Subcutaneous abdominal adipose tissue (tissue), 5 donors: ENCODE measurements at regions not wholly inside any gene's neighbourhood (a gene's known extent, or its start where the extent isn't known, plus 50 kb on each side); places are given as distances from the start of the nearest gene placed in this dataset.
"Not testable (repeated sequence)": the region's sequence is repeated elsewhere in the genome, so short reads cannot be mapped to it uniquely, and the experiment has no call there.

Experiments
- H3K27ac ChIP-seq: one replicate; pipeline ENCODE4 v1.7.0; 2013; ENCODE audit warnings: low read depth, mild to moderate bottlenecking, inconsistent platforms, low read length, moderate library complexity
- H3K27me3 ChIP-seq, 5 donors: one replicate each; pipeline ENCODE4 v1.7.0; 2013; ENCODE audit warnings: low read length in 5 of 5, inconsistent platforms in 1 of 5; ENCODE audit not compliant: control insufficient read depth in 5 of 5, insufficient read depth in 4 of 5
- H3K36me3 ChIP-seq, 5 donors: one replicate each; pipeline ENCODE4 v1.7.0; 2013; ENCODE audit warnings: low read length in 5 of 5; ENCODE audit not compliant: control insufficient read depth in 5 of 5, insufficient read depth in 5 of 5
- H3K4me1 ChIP-seq, 5 donors: one replicate each; pipeline ENCODE4 v1.7.0; 2013; ENCODE audit warnings: low read length in 5 of 5, mild to moderate bottlenecking in 3 of 5, moderate library complexity in 1 of 5; ENCODE audit not compliant: control insufficient read depth in 5 of 5, insufficient read depth in 5 of 5
- H3K4me3 ChIP-seq, 5 donors: one replicate each; pipeline ENCODE4 v1.7.0; 2013; ENCODE audit warnings: low read length in 5 of 5, low read depth in 1 of 5
- H3K9ac ChIP-seq, 5 donors: one replicate each; pipeline ENCODE4 v1.7.0; 2013; ENCODE audit warnings: low read length in 5 of 5, mild to moderate bottlenecking in 4 of 5, moderate library complexity in 3 of 5
- H3K9me3 ChIP-seq, 5 donors: one replicate each; pipeline ENCODE4 v1.7.0; 2013; ENCODE audit warnings: low read length in 5 of 5; ENCODE audit not compliant: control insufficient read depth in 5 of 5
- donor health status: healthy.
- donor health status: healthy.
- donor health status: healthy.
- donor health status: healthy.
- donor health status: healthy.

GRCh38 chr5:60479542-60479941 is 220.4 kb downstream of the DEPDC1B start:
- Histone ChIP-seq H3K9ac (no peak overlapping the region), H3K27me3 (peaks cover 0 to 3% (median 0%) of the 10 kb centered on the region in 5 donors), H3K27ac (no peak overlapping the region), H3K36me3 (no peaks in the 10 kb centered on the region), H3K4me3 (no peak overlapping the region), H3K9me3 (peaks cover 0 to 4% (median 0%) of the 10 kb centered on the region in 5 donors), H3K4me1 (no peaks in the 10 kb centered on the region)

DNA sequence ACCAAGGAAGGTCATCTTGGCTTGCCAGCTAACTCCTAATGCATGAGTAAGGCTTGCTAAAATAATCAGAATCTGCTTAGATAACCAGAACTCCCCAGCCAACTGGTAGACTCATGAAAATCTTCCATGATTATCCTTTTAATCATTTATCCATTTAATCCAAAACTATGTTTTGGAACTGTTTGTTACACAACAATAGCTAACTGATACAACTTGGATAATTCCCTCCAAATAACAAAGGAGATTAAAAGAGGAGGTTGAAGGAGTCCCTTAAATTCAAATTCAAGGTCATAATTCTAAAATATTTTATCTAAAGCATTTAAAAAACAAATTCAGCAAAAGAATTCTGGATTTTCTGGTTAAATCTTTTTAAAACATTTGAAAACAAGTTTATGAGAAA is 222.1 kb downstream of the DEPDC1B start:
- peaks cover 0 to 4% (median 0%) of the 10 kb centered on the region in 5 donors for H3K9me3 ChIP-seq
- no peak overlapping the region for H3K9ac ChIP-seq
- H3K4me3 ChIP-seq: no peak overlapping the region
- no peak overlapping the region for H3K27ac ChIP-seq
- H3K4me1 ChIP-seq: no peaks in the 10 kb centered on the region
- peaks cover 0 to 5% (median 0%) of the 10 kb centered on the region in 5 donors for H3K27me3 ChIP-seq
- H3K36me3 ChIP-seq: no peaks in the 10 kb centered on the region

- H3K9me3 ChIP-seq: peaks cover 0 to 4% (median 0%) of the 10 kb centered on the region in 5 donors
- H3K4me3 ChIP-seq: no peak overlapping the region
- H3K9ac ChIP-seq: no peak overlapping the region
- H3K27ac ChIP-seq: no peak overlapping the region
- peaks cover 0 to 5% (median 0%) of the 10 kb centered on the region in 5 donors for H3K27me3 ChIP-seq
- H3K4me1 ChIP-seq: no peaks in the 10 kb centered on the region
- H3K36me3 ChIP-seq: no peaks in the 10 kb centered on the region
Observed at GRCh38 chr5:60473654-60474053, 226.3 kb downstream of the DEPDC1B start.

GRCh38 chr5:60473027-60473426 is 226.9 kb downstream of the DEPDC1B start:
- not testable (repeated sequence) for H3K9ac ChIP-seq, H3K27ac ChIP-seq, H3K27me3 ChIP-seq, H3K36me3 ChIP-seq, H3K4me1 ChIP-seq, H3K4me3 ChIP-seq, H3K9me3 ChIP-seq

- Histone ChIP-seq H3K27me3 (peaks cover 0 to 3% (median 0%) of the 10 kb centered on the region in 5 donors), H3K9ac (no peak overlapping the region), H3K9me3 (no peaks in the 10 kb centered on the region), H3K4me3 (no peak overlapping the region), H3K4me1 (no peaks in the 10 kb centered on the region), H3K27ac (no peak overlapping the region), H3K36me3 (no peaks in the 10 kb centered on the region)
Observed at GRCh38 chr5:60470881-60471280, 229.1 kb downstream of the DEPDC1B start.

GRCh38 chr5:60469286-60469685 is 230.7 kb downstream of the DEPDC1B start:
- no peak overlapping the region for H3K4me3 ChIP-seq
- no peaks in the 10 kb centered on the region for H3K9me3 ChIP-seq
- no peaks in the 10 kb centered on the region for H3K27me3 ChIP-seq
- H3K36me3 ChIP-seq: no peaks in the 10 kb centered on the region
- peaks cover 0 to 3% (median 0%) of the 10 kb centered on the region in 5 donors for H3K4me1 ChIP-seq
- no peak overlapping the region for H3K27ac ChIP-seq
- H3K9ac ChIP-seq: no peak overlapping the region

DNA sequence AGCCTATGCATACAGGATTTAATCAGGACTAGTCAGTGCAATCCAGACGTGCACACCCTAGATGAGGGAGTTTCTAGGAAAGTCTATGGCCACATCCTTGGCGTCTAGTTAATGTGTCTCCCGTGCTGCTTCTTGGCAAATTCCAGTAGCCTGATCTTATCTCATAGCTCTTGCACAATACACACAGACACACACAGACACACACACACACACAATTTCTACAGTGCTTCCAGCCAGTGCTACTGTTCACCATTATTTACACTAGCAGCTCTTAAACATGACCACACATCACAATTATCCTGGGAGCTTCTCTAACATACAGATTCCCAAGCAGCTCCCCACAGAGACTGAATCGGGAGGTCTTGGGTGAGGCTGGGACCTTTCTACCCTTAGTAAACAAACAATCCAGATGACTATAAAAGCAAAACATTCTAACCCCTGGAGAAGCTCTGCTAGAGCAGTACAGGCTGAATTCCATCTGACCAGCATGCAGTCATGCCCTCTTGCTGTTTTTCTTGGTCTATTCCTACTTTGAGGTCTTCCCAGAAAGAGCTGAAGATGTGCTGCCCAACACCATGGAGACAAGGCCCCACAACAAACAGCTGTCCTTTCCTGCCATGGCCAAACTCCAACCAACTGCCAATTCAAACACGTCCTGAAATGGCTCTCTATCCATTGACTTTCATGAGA is 236.6 kb downstream of the DEPDC1B start:
- H3K9me3 ChIP-seq: no peaks in the 10 kb centered on the region
- no peaks in the 10 kb centered on the region for H3K36me3 ChIP-seq
- H3K27ac ChIP-seq: no peak overlapping the region
- no peak overlapping the region for H3K4me3 ChIP-seq
- peaks cover 0 to 10% (median 0%) of the 10 kb centered on the region in 5 donors for H3K4me1 ChIP-seq
- no peaks in the 10 kb centered on the region for H3K27me3 ChIP-seq
- H3K9ac ChIP-seq: no peak overlapping the region

- Histone ChIP-seq H3K27ac (no peak overlapping the region), H3K9ac (no peak overlapping the region), H3K4me1 (peaks cover 0 to 6% (median 3%) of the 10 kb centered on the region in 5 donors), H3K9me3 (no peaks in the 10 kb centered on the region), H3K27me3 (no peaks in the 10 kb centered on the region), H3K36me3 (no peaks in the 10 kb centered on the region), H3K4me3 (no peak overlapping the region)
Observed at GRCh38 chr5:60458666-60459065, 241.3 kb downstream of the DEPDC1B start.

DNA sequence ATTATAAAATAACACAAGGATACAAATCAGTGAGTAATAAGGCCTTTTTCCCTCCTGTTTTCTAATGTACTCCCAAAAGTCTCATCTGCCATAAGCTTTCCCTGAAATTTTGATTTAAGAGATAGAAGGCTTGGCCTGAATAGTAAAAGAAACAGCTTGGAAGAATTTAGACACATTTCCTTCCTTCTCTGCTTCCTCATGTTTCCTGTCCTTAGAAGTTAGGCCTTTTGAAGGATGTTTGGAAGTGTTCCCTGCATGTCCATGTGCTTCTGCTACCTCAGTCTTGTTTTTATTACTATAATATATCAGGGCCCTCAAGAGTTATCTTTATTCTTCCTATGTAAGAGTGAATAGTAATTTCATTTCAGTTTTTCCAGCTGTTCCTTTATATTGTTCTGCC is 242.7 kb downstream of the DEPDC1B start:
- H3K27me3 ChIP-seq: no peaks in the 10 kb centered on the region
- H3K27ac ChIP-seq: no peak overlapping the region
- H3K4me1 ChIP-seq: peaks cover 0 to 3% (median 0%) of the 10 kb centered on the region in 5 donors
- H3K9me3 ChIP-seq: no peaks in the 10 kb centered on the region
- no peaks in the 10 kb centered on the region for H3K36me3 ChIP-seq
- H3K4me3 ChIP-seq: no peak overlapping the region
- no peak overlapping the region for H3K9ac ChIP-seq

DNA sequence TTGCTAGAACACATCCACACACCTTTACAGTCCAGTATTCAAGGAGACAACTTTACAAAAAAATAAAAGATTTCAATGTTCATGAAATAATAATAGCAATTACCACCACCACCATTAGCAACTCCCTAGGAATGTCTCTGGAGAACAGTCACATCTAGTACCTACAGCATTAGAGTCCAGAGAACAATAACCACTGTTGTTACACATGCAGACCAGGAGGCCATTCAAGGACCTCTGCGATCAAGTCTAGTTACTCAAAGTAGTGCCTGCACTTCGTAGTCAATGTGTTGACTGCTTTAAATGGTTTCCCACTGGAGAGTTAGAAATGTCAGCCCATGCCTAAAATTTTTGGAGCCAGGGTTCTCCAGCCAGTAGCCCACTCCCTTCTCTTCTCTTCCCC is 244.4 kb downstream of the DEPDC1B start:
- no peaks in the 10 kb centered on the region for H3K36me3 ChIP-seq

More for the DNA sequence above, 244.4 kb downstream of the DEPDC1B start:
- Histone ChIP-seq H3K27me3 (no peaks in the 10 kb centered on the region), H3K4me3 (no peak overlapping the region), H3K27ac (no peak overlapping the region), H3K9ac (no peak overlapping the region), H3K4me1 (peaks cover 0 to 3% (median 0%) of the 10 kb centered on the region in 5 donors), H3K9me3 (no peaks in the 10 kb centered on the region)
